HG03378 (cell line): ENCODE measurements at regions not wholly inside any gene's neighbourhood (a gene's known extent, or its start where the extent isn't known, plus 50 kb on each side); places are given as distances from the start of the nearest gene placed in this dataset.

Experiments
- ATAC-seq: cut with Tn5 transposase; IDR thresholded peaks from one replicate; pipeline ENCODE4 v1.9.1; 2021; ENCODE audit warnings: mild to moderate bottlenecking, moderate library complexity; ENCODE audit not compliant: unreplicated experiment

DNA sequence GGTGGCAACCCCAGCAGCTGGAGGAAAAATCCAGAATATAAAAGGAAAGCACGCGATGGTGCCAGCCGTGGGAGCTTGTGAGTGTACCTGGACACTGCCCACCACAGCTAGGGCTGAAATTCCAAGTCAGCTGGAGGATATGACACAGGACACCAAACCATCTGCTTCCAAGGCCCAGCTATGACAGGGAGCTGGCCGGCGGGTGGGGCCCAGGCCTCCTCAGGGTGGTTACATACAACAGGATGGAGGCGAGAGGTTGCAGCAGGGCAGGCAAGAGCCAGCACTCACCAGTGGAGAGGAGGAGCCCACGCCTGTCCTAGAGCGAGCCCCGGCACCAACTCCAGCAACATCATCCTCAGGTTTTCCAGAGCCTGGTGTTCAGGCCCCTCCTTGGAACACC, 163.2 kb upstream of the RPL38 start:
- no peak for ATAC-seq

- ATAC-seq = no peak
Measured at GRCh38 chr17:74040729-74041128, 162.7 kb upstream of the RPL38 start.

DNA sequence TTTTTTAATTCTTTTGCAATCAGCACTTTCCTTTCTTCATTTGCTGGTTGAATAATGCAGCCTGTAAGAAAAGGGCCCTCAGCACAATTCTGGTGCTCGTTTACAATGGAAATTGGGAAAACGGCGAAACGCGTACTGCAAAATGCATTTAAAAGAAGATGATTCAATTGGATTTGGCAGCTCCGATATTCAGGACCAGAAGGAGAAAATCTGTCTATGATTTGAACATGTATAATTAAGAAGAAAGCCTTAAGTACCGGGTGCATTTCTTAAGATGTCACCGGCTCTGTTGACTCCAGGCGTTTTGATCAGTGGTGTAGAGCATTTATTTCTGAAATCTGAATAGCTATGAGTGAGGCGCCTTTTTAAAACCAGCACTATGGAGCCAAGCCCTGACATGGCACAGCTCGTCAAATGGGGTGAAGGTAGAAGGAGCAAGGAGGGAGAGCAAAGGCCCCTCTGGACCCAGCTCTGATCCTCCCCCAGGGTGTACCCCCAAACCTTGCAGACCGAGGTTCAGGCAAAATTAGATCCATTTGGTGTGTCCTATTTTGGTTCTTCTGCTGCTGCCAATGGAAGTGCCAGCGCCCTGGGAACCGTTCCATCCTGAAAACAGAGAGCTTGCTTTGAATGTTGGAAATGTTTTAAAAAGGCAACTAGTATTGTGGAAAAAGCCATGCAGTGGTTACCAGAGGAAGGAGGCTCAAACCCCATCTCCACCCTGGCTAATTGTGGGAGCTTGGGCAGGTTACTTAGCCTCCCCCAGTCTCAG, 161.4 kb upstream of the RPL38 start:
- ATAC-seq = no peak

DNA sequence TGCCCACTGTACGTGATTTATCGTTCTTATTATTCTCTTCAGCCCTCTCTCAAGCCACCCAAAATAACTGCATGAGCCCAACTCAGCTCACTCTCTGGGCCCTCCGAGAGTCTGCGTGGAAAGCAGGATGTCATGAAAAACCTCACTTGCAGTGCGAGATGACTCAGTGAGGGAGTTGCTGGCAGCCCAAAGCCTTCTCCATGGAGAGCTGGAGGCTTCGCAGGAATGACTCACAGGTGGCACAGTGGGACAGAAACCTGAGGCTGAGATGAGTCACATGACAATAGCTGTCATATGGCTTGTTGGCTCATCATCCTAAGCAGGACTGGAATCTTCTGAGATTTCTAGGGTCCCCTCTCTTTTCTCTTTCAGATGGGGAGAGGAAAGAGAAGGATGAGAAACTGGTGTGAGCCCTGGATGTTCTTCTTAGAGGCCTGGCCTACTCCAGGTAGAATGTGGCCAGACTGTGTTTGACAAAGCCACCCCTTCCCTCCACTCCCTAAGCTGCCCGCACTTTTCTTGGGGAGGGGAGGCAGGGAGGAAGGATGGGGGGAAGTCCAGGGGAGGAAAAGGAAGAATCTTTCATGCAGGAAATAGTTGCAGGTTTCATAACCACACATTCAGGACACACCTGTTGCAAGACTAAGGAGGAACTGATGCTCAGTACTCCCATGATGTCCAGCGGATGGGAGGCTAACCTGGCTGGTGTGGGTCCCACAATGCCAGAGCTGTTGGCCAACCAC, 160.6 kb upstream of the RPL38 start:
- no peak for ATAC-seq

DNA sequence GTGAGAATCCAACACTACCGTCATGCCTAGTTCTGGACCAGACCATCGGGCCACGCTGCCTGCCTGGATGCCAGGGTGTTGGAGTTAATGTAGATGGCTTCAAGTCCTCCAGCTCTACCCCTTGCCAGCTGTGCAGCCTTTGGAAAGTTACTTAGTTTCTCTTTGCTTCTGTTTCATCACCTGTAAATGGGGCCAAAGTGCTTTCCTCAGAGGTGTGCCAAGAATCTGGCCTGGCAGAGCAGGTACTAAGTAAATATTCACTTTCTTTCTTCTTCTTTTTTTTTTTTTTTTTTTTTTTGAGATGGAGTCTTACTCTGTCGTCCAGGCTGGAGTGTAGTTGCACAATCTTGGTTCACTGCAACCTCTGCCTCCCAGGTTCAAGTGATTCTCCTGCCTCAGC, 159.5 kb upstream of the RPL38 start:
- ATAC-seq = no peak

DNA sequence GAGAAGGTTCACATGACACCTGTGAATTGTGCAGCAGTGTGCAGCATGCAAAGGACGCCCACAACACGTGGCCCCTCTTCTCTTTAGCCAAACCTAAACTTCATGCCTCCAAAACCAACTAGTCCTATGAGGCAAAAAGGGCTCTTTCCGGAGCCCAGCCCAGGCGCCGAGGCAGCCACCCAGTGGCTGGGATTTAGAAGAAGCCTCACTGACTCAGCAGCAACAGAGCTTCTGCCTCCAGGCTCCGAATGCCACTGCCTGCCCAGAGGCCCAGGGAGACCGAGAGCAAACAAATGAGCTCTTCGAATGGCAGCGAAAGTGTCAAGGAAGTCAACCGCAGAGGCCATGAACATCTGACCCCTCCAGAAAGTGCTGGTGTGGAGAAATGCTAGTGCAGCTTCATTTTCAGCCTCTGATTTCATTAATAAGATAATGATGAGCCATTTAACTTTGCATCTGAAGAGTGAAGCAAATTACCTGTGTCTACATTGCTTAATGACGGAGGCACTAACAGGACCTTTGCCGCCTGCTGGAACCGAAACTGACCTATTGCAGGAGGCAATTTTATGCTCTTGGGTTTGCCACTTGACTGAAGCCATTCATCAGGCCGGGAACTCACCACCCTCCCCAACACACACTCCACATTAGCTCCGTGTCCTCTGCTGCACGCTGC, 157.7 kb upstream of the RPL38 start:
- ATAC-seq = no peak

GRCh38 chr17:74049167-74049966, 154.1 kb upstream of the RPL38 start:
- ATAC-seq = no peak

- no peak for ATAC-seq
Measured at GRCh38 chr17:74049967-74050458, 153.5 kb upstream of the RPL38 start.

DNA sequence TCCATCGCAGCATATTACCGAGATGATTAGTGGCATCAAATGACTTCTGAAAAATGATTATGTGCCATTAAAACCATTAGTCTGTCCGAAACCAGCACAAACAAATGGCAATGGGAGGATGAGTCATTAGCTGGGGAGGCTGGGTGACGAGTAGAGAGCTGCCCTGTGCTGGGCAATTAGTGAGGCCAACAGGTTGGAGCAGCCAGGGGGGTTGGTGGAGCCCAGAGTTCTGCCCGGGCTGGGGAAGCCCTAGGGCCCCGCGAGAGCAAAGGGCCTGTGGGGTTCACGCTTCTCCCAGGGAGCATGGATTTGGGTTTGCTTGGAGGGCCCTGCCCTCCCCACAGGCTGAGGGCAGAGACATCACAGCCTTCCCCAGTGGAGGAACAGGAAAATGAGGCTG, 152.1 kb upstream of the RPL38 start:
- no peak for ATAC-seq

GRCh38 chr17:74052993-74053711, 150.3 kb upstream of the RPL38 start:
- ATAC-seq = no peak

GRCh38 chr17:74053712-74054078, 149.8 kb upstream of the RPL38 start:
- ATAC-seq = no peak

DNA sequence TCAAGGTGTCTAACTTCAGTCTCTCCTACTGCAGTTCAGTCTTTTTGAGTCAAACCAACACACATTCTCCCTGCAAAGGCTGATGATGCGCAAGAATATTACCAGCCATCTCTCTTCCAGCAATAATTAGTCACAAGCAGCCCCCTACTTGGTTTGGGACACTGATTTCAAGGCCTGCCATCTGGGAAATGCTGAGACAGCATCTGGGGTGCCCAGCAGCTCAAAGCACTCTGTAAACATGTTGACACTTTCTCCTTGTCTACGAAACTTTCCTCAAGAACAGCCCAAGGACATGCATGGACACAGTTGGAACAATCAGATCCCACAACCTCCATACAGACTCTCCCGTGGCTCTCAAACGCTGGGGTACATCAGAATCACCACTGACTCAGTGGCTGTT, 149.2 kb upstream of the RPL38 start:
- ATAC-seq = no peak

DNA sequence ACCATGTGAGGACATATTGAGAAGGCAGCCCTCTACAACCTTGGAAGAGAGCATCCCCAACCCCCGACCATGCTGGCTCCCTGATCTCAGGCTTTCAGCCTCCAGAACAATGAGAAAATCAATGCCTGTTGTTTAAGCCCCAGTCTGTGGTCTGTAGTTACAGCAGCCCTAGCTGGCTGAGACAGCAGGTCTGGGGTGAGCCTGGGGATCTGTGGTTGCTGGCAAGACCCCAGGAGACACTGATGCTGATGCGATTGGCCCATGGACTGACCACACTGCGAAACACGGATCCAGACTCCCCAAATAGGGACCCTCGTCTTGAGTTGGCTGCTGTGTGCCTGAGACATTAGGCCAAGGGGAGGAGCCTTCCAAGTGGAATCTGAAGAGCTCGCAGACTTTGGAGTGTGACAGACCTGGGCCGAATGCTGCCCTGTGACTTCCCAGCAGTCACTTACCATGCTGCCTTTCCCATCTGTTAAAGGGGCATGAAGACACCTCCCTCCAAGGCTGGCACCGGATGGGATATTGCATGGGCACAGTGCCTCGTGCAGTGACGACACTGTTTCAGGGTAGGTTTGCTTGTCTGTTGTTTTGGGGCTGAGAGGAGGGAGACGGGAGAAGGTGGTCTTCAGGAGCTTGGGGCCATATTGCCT, 147.8 kb upstream of the RPL38 start:
- ATAC-seq = no peak

DNA sequence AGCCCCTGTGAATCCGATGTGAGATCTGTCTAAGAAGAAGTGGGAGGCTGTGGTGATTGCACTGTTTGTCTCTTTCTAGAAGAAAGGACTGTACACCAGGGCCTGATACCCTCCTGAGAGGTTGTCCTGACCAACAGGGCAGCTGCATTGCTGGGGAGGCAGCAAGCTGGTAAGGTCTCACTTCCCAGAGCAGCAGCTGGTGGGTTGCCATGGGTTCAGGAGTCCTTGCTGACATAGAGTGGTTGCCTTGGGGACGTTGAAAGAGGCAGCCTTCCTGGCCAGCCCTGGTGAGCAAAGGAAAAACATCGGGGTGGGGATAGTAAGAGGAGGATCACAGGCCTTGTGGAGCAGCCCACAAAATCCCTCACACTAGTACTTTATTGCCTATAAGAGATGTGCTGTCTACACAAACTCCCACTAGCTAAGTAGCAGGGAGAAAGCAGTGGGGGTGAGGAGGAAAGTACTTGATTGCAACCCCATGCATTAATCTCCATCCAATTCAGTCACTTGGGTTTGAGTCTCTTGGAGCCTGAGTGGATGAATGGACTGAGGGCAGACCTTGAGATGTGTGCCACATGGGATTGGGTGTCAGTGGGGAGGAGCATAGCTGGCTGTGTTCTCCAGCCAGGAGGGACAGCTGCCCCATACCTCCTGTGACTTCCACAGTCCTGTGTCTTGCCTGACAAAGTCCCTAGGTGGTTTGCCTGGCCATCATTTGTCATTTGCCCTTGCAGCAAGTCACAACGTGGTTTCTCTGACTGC, 143.8 kb upstream of the RPL38 start:
- no peak for ATAC-seq

- ATAC-seq = no peak
Measured at GRCh38 chr17:74061758-74062157, 141.7 kb upstream of the RPL38 start.

DNA sequence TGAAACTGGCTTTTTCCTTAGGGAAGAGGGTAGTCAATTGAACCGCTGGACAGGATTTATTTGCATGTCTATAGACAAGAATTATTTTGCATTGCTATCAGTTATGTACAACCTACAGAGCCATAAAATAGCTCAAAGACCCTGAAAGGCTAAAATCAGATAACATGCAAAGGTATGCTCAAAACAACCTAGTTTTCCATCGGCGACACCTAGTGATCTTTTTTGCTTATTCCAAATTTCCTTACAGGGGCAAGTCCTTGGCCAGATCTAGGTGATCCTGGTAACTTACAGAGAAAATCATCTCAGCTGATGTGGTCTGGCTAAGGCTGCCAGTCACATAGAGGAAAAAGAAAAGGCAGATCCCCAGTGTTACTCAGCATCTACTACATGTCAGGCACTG, 141.2 kb upstream of the RPL38 start:
- ATAC-seq = no peak

- ATAC-seq = no peak
Measured at GRCh38 chr17:74063439-74063838, 140.0 kb upstream of the RPL38 start.

DNA sequence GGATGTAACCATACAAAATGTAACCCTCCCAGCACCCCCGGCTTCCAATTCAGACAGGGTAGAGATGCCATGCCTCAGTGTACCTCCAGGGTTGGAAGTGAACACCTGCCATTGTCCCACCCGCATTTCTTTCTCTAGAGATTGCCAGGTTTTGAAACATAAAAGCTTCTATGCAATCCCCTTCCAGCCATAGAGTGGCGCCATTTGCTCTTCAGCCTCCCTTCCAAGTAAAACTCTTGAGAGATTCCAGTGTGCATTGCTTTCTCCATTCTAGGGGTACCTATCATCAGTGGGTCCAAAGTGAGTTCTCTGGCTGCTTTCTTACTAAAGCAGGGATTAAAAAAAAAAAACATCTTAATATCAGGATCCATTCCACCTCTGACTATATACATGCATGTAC, 133.1 kb upstream of the RPL38 start:
- no peak for ATAC-seq

DNA sequence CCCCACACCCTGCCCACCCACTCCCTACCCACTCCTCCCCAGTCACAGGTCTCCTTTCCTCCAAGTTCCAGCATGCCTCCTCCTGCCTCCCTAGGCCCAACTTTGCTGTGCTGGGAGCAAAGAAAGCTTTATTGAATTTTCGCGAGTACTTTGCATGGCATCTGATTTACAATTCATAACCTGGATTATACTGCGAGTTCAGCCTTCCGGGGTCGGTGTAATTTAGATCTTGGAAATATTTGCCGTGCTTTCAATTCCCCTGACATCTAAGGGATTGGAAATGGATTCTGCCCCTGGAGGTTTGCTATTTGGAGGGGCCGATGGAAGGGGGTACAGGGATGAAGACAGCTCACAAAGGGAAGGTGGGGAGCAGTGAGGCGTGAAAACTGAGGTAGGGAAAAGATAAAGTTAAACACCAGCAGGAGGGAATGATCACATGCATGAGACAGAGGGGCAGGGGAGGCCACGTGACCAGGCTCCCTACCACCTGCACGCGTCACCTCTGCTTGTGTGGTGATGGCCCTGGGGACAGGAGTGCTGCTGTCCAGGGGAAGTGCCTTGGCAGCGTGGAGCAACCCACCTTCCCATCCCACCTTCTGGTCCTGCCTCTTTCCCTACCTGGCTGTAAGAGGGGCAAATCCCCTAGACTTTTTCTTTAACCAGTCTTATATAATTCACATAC, 132.3 kb upstream of the RPL38 start:
- ATAC-seq = no peak
